C4-2B (cell line): ENCODE measurements at regions not wholly inside any gene's neighbourhood (a gene's known extent, or its start where the extent isn't known, plus 50 kb on each side); places are given as distances from the start of the nearest gene placed in this dataset.

Source experiments
- H3K27ac ChIP-seq: fragments of 450-650 bp; 2 replicates; pipeline ENCODE4 v1.5.1; 2017
- ZFX ChIP-seq: fragments of 450-650 bp; IDR thresholded peaks from 2 replicates; pipeline ENCODE4 v1.6.1; 2017
- TF ChIP-seq, protein P1 (sequence below): fragments of 450-650 bp; conservative IDR thresholded peaks from 2 replicates; pipeline ENCODE4 v1.5.1; 2017; ENCODE audit warnings: mild to moderate bottlenecking

DNA sequence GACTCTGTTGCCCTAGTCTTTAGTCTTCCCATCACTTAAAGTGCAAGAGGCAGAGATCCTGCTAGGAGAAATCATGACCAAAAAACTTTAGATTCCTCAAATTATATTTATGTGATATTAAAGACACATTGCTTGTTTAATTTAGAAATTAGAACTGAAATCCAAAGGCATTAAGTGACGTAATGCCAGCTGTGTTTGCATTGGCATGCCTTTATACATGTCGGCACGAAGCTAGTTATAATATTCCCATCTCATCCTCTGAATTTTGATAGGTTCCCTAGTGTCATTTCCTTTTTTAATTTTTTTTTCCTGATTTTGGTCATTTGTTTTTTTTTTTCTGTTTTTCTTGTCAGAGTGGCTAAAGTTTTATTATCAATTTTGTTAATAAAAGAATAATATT, 203.5 kb upstream of the ZBTB20 start:
- no peak overlapping the region for H3K27ac ChIP-seq
- TF ChIP-seq, protein P1, sequence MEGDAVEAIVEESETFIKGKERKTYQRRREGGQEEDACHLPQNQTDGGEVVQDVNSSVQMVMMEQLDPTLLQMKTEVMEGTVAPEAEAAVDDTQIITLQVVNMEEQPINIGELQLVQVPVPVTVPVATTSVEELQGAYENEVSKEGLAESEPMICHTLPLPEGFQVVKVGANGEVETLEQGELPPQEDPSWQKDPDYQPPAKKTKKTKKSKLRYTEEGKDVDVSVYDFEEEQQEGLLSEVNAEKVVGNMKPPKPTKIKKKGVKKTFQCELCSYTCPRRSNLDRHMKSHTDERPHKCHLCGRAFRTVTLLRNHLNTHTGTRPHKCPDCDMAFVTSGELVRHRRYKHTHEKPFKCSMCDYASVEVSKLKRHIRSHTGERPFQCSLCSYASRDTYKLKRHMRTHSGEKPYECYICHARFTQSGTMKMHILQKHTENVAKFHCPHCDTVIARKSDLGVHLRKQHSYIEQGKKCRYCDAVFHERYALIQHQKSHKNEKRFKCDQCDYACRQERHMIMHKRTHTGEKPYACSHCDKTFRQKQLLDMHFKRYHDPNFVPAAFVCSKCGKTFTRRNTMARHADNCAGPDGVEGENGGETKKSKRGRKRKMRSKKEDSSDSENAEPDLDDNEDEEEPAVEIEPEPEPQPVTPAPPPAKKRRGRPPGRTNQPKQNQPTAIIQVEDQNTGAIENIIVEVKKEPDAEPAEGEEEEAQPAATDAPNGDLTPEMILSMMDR = no peak
- no peak for TF ChIP-seq ZFX

DNA sequence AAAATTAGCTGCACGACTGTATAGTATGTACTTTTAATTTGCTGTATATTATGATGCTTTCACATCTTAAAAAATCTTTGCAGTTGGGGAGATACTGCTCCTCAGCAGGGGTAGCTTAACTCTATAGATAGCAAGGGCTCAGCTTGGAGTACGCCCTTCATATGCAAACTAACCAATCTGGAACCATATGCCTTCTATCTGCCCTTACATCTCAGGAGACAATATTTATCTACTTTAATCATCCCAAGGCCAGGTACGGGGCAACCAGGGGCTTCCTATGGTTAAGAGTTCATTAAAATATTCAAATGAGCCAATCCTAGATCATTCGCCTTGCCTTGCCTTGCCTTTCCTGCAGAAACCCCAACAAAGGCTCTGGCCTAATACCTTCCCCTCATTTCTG, 204.1 kb upstream of the ZBTB20 start:
- H3K27ac ChIP-seq = no peak overlapping the region
- TF ChIP-seq ZFX = no peak
- TF ChIP-seq, protein P1 = no peak

DNA sequence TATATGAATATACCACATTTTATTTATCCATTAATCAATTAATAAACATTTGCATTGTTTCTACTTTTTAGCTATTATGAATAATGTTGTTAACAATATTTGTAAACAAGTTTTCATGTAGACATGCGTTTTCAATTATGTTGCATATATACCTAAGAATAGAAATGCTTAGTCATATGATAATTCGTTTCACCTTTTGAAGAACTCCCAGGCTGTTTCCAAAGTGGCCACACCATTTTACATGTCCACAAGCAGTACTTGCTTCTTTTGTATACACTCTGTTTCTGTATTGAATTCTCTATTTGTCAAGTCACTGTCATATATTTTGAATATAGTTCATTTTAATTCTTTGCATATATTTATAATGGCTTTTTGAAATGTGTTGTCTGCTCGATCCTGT, 206.9 kb upstream of the ZBTB20 start:
- TF ChIP-seq, protein P1 = no peak
- no peak for TF ChIP-seq ZFX
- no peak overlapping the region for H3K27ac ChIP-seq

DNA sequence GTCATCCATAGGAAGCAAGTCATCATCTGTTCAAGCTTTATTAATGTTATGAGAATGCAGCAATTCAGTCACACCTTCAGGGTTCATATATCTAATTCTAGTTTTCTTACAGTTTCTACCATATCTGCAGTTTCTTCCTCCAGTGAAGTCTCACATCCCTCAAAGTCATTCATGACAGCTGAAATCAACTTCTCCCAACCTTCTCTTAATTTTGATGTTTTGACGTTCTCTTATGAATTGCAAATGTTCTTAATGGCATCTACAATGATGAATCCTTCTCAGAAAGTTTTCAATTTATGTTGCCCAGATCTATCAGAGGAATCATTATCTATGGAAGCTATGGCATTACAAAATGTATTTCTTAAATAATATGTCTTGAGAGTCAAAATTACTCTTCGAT, 210.4 kb upstream of the ZBTB20 start:
- H3K27ac ChIP-seq = no peak overlapping the region
- no peak for TF ChIP-seq ZFX
- TF ChIP-seq, protein P1 = no peak

DNA sequence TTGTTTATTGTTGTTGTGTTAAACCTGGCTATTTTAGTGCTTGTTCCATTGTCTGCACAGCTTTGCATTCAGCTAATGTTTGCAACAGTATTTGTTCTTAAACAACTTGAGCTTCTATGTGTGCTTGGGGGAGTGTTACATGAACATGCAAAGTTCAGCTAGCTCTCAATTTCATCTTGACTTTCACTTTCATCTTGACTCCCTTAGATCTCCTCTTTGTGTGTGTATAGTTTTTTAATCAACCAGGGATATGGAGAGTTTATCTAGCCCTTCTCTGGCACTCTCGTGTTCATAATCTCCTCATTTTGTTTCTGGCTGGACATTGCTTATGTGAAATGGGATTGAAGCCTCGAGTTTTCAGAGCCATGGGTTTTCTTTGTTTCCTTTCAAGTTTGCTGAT, 212.4 kb upstream of the ZBTB20 start:
- no peak overlapping the region for H3K27ac ChIP-seq
- TF ChIP-seq, protein P1 = no peak
- TF ChIP-seq ZFX = no peak

DNA sequence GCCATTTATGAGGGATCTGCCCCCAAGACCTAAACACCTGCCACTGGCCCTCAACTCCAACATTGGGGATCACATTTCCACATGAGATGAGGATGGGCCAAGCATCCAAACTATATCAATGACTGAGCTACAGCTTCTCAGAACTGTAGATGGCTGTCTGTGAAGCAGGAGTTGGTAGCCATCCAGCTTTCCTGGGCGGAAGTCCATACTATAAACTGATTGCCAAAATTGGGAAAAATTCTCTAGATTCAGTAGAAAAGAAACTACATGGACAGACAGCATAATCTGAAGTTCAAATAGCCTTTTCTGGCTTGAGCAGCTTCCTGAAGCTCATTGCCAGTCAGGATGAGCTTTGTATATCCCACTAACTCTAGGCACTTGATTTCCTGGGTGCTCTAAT, 214.7 kb upstream of the ZBTB20 start:
- TF ChIP-seq, protein P1 = no peak
- TF ChIP-seq ZFX = no peak
- no peak overlapping the region for H3K27ac ChIP-seq

DNA sequence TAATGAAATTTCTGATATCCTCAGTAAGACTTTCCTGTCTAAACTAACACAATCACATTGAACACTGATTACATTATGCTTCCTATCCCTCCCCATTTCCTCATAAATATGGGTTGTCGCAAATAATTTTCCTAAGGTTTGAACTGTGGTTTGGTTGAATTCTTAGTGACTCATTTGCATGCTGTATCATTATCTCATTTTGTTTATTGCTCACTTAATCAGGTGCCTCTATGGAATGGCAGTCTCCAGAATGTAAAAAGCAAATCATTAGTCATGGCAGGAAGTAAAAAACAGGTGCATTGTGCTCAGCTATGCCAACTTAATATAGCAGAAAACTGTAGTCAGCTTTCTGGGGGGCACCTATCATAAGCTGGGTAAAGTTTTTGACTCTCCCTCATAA, 216.0 kb upstream of the ZBTB20 start:
- TF ChIP-seq, protein P1 = no peak
- TF ChIP-seq ZFX = no peak
- no peak overlapping the region for H3K27ac ChIP-seq
